ENCODE measurements at regions not wholly inside any gene's neighbourhood (a gene's known extent, or its start where the extent isn't known, plus 50 kb on each side); places are given as distances from the start of the nearest gene placed in this dataset.

GRCh38 chr10:120195984-120196712, 260.9 kb upstream of the PLPP4 start:
- TF ChIP-seq CTCF (IDR thresholded peaks at IDR 0.05; ENCODE audit: low read length): no peak
- no peak for TF ChIP-seq EZH2 (optimal IDR thresholded peaks at IDR 0.05; ENCODE audit: low read depth, low read length)
- TF ChIP-seq EZH2phosphoT487 (IDR thresholded peaks at IDR 0.05; ENCODE audit: low read length): no peak
